HG02759 (cell line): ENCODE measurements at regions not wholly inside any gene's neighbourhood (a gene's known extent, or its start where the extent isn't known, plus 50 kb on each side); places are given as distances from the start of the nearest gene placed in this dataset.

Experiments
- ATAC-seq: cut with Tn5 transposase; IDR thresholded peaks from one replicate; pipeline ENCODE4 v1.9.1; 2021; ENCODE audit warnings: mild to moderate bottlenecking, moderate library complexity; ENCODE audit not compliant: unreplicated experiment

- ATAC-seq, result no peak
These were observed 311.6 kb upstream of the SEMA3A start for GRCh38 chr7:84506151-84506550.

GRCh38 chr7:84502239-84502638, 307.6 kb upstream of the SEMA3A start:
- ATAC-seq, result no peak

- ATAC-seq, result no peak
These were observed 303.3 kb upstream of the SEMA3A start for GRCh38 chr7:84497873-84498272.

- ATAC-seq, result no peak
These were observed 300.5 kb upstream of the SEMA3A start for GRCh38 chr7:84495128-84495527.

GRCh38 chr7:84492098-84493034, 297.8 kb upstream of the SEMA3A start:
- no peak for ATAC-seq

GRCh38 chr7:84490661-84491060, 296.1 kb upstream of the SEMA3A start:
- no peak for ATAC-seq

- no peak for ATAC-seq
These were observed 290.0 kb upstream of the SEMA3A start for GRCh38 chr7:84484502-84485079.

- no peak for ATAC-seq
These were observed 287.9 kb upstream of the SEMA3A start for GRCh38 chr7:84482476-84482875.

- no peak for ATAC-seq
These were observed 284.5 kb upstream of the SEMA3A start for GRCh38 chr7:84479059-84479458.

GRCh38 chr7:84477786-84478478, 283.3 kb upstream of the SEMA3A start:
- no peak for ATAC-seq

- ATAC-seq, result no peak
These were observed 279.8 kb upstream of the SEMA3A start for GRCh38 chr7:84474436-84474835.

- ATAC-seq, result no peak
These were observed 277.0 kb upstream of the SEMA3A start for GRCh38 chr7:84471576-84471975.

- ATAC-seq, result no peak
These were observed 274.4 kb upstream of the SEMA3A start for GRCh38 chr7:84469034-84469433.

GRCh38 chr7:84462259-84462658, 267.7 kb upstream of the SEMA3A start:
- ATAC-seq, result no peak

GRCh38 chr7:84461093-84461492, 266.5 kb upstream of the SEMA3A start:
- no peak for ATAC-seq

- ATAC-seq, result no peak
These were observed 261.2 kb upstream of the SEMA3A start for GRCh38 chr7:84455788-84456187.

GRCh38 chr7:84454174-84454959, 259.8 kb upstream of the SEMA3A start:
- ATAC-seq, result no peak

- no peak for ATAC-seq
These were observed 258.0 kb upstream of the SEMA3A start for GRCh38 chr7:84452618-84453017.

- ATAC-seq, result no peak
These were observed 256.2 kb upstream of the SEMA3A start for GRCh38 chr7:84450772-84451171.

- ATAC-seq, result no peak
These were observed 253.2 kb upstream of the SEMA3A start for GRCh38 chr7:84447636-84448293.
